Activated T-cell treated with anti-CD3 and anti-CD28 coated beads, Interleukin-2, amount 50 U/mL, for 48 hours (primary cell): ENCODE measurements at regions not wholly inside any gene's neighbourhood (a gene's known extent, or its start where the extent isn't known, plus 50 kb on each side); places are given as distances from the start of the nearest gene placed in this dataset.
"Not testable (repeated sequence)": the region's sequence is repeated elsewhere in the genome, so short reads cannot be mapped to it uniquely, and the experiment has no call there.

Experiments
- DNase-seq, 2 experiments: peaks; one replicate each; pipeline ENCODE4 v3.0.0-alpha.2; 2020

- DNase-seq: no peak
Measured at GRCh38 chr12:88868050-88868449, 287.8 kb upstream of the KITLG start.

DNA sequence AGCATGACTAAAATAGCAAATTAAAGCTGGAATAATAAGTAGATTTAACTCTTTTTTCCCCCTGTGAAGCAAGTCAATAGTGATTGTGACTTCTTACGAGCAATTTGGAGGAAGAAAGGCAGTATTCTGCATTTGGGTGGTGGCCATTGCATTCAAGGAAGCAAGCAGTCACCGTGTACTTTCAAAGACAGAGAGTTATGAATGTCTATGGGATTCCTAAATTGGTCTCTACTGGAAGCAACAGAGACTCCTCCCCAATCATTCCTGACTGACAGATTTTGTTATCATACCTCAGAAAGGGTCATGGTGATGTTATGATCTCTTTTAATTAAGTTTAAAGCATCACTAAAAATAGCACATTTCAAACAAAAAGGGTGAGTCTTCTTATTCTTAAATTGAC is 287.2 kb upstream of the KITLG start:
- DNase-seq: no peak

GRCh38 chr12:88866881-88867280 is 286.6 kb upstream of the KITLG start:
- no peak for DNase-seq

DNA sequence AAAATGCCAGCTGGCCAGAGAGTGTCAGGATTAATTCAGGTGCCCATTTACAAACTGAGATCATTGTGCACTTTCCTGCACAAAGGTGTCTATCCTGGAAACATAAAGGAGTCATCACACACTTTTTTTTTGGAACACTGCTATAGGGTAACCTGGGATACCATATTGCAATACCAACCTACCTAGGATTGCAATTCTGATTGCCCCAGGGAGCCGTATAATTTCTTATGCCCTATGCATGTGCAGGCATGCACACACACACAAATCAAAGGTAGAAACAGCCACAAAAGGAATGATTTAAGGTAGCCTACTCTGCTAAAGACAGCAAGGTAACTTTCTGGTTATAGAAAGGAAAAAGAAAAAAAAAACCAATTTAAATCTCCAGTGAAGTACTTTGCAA is 285.3 kb upstream of the KITLG start:
- DNase-seq: no peak

- no peak for DNase-seq
Measured at GRCh38 chr12:88860851-88861250, 280.6 kb upstream of the KITLG start.

GRCh38 chr12:88856201-88856600 is 275.9 kb upstream of the KITLG start:
- DNase-seq: no peak

- no peak for DNase-seq
Measured at GRCh38 chr12:88855301-88855700, 275.0 kb upstream of the KITLG start.

DNA sequence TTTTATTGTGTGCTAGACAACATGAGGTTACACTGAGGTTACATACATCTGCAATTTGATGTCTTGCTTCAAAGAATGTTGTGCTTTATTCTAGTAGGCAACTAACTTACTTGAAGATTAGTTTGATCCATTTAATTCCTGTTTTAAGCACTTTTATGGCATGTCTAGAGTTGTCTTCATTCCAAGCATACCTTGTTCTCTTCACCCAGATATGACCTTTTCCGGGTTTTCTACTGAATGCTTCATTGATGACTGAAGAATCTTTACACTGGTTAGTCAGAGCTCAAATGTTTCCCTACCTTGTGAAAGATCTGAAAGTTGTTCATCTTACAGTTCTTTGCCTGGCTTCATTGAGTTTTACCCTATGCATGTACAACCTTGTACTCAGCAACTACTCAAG is 274.0 kb upstream of the KITLG start:
- no peak for DNase-seq

- DNase-seq: not testable (repeated sequence)
Measured at GRCh38 chr12:88847246-88847645, 267.0 kb upstream of the KITLG start.

DNA sequence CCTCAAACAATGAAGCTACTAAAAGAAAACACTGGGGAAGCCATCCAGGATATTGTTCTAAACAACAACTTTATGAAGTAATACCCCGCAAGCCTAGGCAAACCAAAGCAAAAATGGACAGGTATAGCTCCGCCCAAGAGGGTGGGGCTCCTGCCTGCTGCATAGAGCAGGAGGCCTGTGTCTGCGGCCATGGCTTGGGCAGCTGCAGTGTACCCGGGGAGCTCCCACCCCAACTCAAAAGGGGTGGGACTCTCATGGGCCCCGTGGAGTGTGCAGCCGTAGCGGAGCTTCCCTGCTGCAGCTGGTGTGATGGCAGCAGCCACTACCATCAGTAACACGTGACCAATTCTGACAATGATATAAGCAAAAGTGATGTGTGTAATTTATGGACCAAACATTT is 264.2 kb upstream of the KITLG start:
- DNase-seq: no peak

GRCh38 chr12:88842314-88842713 is 262.0 kb upstream of the KITLG start:
- no peak for DNase-seq

DNA sequence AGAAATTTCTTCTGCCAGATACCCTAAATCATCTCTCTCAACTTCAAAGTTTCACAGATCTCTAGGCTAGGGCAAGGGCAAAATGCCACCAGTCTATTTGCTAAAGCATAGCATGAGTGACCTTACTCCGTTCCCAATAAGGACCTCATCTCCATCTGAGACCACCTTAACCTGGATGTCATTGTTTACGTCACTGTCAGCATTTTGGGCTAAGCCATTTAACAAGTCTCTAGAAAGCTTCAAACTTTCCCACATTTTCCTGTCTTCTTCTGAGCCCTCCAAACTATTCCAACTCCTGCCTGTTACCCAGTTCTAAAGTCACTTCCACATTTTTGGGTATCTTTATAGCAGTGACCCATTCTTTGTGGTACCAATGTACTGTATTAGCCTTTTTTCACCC is 259.2 kb upstream of the KITLG start:
- DNase-seq: no peak

DNA sequence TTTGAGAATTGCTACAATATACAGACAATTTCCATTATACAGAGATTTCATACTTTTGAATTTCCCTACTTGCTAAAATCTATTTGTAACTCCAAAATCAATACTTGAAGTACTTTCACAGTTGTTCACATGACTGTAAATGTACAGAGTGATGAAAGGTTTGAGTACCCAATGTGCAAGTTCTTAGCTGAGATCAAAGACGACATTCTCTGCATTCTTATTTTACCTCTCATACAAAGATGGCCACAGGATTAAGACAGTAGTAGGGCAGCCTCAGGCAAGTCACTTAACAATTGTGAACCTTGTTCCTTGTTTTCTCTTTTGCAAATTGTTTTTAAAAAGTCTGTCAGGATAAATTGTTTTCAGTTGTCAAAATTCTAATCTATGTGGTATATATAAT is 255.9 kb upstream of the KITLG start:
- no peak for DNase-seq

DNA sequence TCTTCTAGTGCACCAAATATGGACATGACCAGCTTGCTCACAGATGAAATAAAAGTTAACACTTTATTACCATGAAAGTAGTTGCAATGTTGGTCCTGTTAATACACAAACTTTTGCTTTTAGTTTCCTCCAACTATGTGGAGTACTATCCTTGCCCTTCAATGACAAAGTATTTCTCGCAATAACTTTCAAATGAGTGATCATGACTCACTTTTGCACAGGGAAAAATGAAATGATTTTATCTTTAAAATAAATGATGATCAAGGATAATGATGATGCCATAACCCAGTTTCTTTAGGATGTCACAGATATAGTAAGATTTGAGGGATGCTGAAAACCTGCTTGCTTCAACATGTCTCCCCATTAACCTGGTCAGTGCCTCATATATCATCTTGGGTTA is 254.0 kb upstream of the KITLG start:
- DNase-seq: no peak

DNA sequence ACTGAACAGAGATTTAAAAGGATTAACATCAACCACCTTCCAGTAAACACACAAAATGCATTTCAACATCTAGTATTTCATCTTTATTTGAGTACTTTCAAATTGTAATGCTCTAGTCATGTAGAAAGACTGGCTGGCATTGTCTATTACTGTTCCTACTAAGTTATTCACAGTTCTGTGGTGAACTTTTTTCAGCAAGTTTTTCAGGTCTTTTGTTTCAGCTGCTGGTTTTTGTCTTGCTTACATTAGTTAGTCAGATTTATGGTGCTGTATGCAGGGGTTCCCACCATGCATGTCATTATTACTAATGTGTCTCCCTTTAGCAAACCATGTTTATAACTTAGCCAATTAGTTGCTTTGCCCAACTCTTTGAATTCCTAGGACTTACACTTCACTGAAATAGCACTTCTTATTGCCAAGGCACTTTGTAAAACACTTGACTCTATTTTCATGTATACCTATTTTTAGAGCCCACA is 253.4 kb upstream of the KITLG start:
- DNase-seq: no peak

GRCh38 chr12:88828537-88828936 is 248.3 kb upstream of the KITLG start:
- not testable (repeated sequence) for DNase-seq

GRCh38 chr12:88820012-88820411 is 239.7 kb upstream of the KITLG start:
- DNase-seq: no peak

DNA sequence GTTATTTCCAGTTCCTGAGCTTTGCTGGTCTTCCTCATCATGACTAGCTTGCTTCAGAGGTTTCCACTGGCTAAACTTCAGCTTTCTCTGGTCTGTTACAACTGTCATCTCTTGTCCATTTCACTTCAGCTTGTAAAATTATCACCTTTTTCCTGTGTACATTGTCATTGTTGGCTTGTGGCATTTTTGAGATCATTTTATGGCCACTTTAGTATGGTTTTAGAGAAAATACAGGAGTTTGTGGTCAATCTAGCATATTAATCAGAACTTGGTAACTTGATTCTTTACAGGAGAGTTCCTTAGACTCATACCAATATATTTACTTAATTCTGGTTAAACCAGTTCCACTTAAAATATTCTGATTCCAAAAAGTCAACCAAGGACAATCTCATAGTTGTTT is 235.9 kb upstream of the KITLG start:
- no peak for DNase-seq

DNA sequence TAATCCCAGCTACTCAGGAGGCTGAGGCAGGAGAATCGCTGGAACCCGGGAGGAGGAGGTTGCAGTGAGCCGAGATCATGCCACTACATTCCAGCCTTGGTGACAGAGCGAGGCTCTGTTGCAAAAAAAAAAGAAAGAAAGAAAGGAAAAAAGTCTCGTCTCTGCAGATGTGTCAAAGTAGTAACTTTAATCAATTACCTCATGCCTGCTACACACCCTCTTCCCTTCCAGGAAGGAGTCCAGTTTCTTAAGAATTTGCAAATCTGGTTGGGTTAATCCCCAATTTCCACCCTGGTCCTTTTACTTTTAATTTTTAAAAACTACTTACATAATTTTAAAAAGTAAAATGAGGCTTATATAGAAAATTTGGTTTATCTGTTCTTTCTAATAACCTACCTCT is 234.5 kb upstream of the KITLG start:
- DNase-seq: no peak

DNA sequence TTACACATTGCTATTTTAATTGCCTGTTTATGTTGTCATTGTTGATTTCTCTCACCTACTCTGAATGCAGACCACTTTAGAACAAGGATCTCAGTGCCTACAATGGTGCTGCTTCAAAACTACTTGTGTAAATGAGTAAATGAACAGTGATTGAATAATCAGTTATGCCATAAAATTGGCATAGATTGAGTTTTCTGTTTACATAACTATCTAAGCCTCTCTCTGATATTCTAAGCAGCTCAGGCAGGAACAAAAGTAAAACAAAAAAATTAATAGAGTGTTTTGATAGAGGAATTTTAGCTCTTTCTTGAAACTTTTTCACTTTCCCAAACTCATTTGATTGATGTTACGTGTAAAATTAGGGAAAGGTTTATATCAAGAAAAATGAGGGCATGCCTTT is 232.3 kb upstream of the KITLG start:
- DNase-seq: no peak

DNA sequence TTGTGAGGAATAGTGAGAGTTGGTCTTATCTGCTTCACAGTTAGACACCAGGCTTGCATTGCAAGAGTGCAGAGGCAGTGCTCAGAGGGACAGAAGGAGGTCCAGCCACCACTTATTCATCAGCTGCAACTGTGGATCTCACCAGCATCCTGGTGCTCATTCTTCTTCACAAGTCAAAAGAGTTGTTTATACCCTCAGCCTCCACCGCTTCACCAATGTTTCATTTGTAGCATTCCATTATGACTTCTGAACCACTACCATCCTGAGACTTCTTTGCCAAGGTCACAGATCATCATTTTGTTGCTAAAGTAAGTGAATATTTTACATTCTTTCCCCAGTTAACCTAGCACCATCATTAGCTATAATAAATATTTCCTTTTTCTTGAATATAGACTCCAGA is 230.5 kb upstream of the KITLG start:
- DNase-seq: no peak

GRCh38 chr12:88809841-88810240 is 229.6 kb upstream of the KITLG start:
- DNase-seq: not testable (repeated sequence)

DNA sequence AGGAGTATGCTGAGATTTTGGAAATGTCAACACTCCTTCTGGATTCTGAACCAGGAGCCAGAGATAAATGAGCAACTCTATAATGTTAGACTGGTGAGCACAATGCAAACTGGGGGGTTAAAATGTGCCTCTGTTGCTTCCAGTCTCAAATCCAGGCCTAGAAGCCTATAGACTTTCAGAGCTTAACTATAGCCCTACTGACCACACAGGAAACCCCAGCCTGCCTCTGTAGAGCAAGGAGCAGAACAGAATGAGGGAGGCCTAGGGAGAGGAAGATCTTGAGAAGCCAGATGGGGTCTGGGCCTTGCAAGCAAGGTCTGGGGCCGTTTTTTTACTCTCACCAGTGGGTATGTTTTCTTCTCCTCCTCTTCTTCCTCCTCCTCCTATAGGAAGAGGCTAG is 225.4 kb upstream of the KITLG start:
- DNase-seq: no peak

- no peak for DNase-seq
Measured at GRCh38 chr12:88805286-88805685, 225.0 kb upstream of the KITLG start.

DNA sequence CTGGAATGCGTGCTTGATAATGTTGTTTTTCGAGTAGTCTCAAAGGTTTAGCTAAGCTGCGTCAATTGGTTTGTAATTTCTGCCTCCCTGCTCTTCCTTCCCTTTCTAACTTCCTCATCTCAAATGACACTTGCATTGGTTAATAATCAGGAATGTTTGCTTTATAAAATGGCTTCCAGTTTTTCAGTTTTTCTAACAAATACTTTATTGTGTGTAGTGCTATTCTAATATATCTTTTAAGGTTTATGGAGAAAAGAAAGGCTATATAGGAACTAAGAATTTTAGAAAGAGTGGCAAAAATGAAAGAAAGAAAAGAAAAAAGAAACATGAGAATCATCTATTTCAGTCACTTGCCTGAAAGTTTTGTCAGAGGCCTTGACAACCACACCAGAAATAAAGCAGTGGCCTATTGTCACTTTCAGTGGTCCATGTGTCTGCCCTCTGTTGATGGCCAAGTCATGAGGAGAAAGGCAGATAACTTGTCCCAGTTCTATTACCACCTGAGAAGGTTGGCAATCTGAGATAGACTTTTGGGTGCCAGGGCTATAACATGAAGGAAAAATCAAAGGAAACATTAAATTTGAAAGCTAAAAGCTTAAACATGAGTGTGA is 221.9 kb upstream of the KITLG start:
- no peak for DNase-seq
